SIG-M5 treated with dmso at 0.1 percent for 504 hours (cell line): ENCODE measurements at regions not wholly inside any gene's neighbourhood (a gene's known extent, or its start where the extent isn't known, plus 50 kb on each side); places are given as distances from the start of the nearest gene placed in this dataset.

Experiments used
- DNase-seq: peaks from one replicate; lab custom pipeline; 2025; ENCODE audit not compliant: unreplicated experiment; lab: John Stamatoyannopoulos, UW

- no peak for DNase-seq
Observed at GRCh38 chr5:27701931-27702903, 663.8 kb upstream of the CDH9 start.

GRCh38 chr5:27700526-27700925 is 662.1 kb upstream of the CDH9 start:
- no peak for DNase-seq

- peak; percentile 20 for DNase-seq
Observed at GRCh38 chr5:27682600-27682999, 644.2 kb upstream of the CDH9 start.

GRCh38 chr5:27652505-27652904 is 614.1 kb upstream of the CDH9 start:
- DNase-seq: peak; percentile 8

- DNase-seq: no peak
Observed at GRCh38 chr5:27639005-27639612, 600.7 kb upstream of the CDH9 start.

GRCh38 chr5:27619982-27620381 is 581.6 kb upstream of the CDH9 start:
- no peak for DNase-seq

GRCh38 chr5:27612161-27612560 is 573.8 kb upstream of the CDH9 start:
- DNase-seq: no peak

- no peak for DNase-seq
Observed at GRCh38 chr5:27608992-27609391, 570.6 kb upstream of the CDH9 start.

GRCh38 chr5:27598576-27598975 is 560.2 kb upstream of the CDH9 start:
- no peak for DNase-seq

GRCh38 chr5:27594141-27594540 is 555.8 kb upstream of the CDH9 start:
- no peak for DNase-seq

GRCh38 chr5:27592231-27592630 is 553.8 kb upstream of the CDH9 start:
- DNase-seq: no peak

- no peak for DNase-seq
Observed at GRCh38 chr5:27590503-27590902, 552.1 kb upstream of the CDH9 start.

GRCh38 chr5:27578279-27578678 is 539.9 kb upstream of the CDH9 start:
- no peak for DNase-seq

- no peak for DNase-seq
Observed at GRCh38 chr5:27571681-27572080, 533.3 kb upstream of the CDH9 start.

GRCh38 chr5:27568811-27569210 is 530.4 kb upstream of the CDH9 start:
- DNase-seq: no peak

- DNase-seq: no peak
Observed at GRCh38 chr5:27561408-27561807, 523.0 kb upstream of the CDH9 start.

GRCh38 chr5:27548484-27548883 is 510.1 kb upstream of the CDH9 start:
- DNase-seq: no peak

- DNase-seq: no peak
Observed at GRCh38 chr5:27535031-27535557, 496.7 kb upstream of the CDH9 start.

GRCh38 chr5:27532305-27532704 is 493.9 kb upstream of the CDH9 start:
- DNase-seq: no peak

GRCh38 chr5:27524515-27524914 is 486.1 kb upstream of the CDH9 start:
- no peak for DNase-seq

- no peak for DNase-seq
Observed at GRCh38 chr5:27523629-27524028, 485.2 kb upstream of the CDH9 start.

- DNase-seq: peak; percentile 17
Observed at GRCh38 chr5:27516437-27516836, 478.1 kb upstream of the CDH9 start.
